Fibroblast of lung (primary cell): ENCODE measurements at regions not wholly inside any gene's neighbourhood (a gene's known extent, or its start where the extent isn't known, plus 50 kb on each side); places are given as distances from the start of the nearest gene placed in this dataset.

Source experiments
- DNase-seq, 2 donors: peaks; one replicate each; pipeline versions ENCODE4 v3.0.0 to v3.0.0-alpha.2; 2010; ENCODE audit warnings: low read depth in 2 of 2
- H2AFZ ChIP-seq: 2 replicates; pipeline ENCODE4 v1.5.1; 2012; ENCODE audit warnings: low read length, control low read depth, inconsistent platforms
- H3K27ac ChIP-seq: 2 replicates; pipeline ENCODE4 v1.5.1; 2011; ENCODE audit warnings: low read length, control low read depth; ENCODE audit not compliant: insufficient read depth
- H3K27me3 ChIP-seq: 2 replicates; pipeline ENCODE4 v1.5.1; 2011; ENCODE audit warnings: mild to moderate bottlenecking, low read length; ENCODE audit not compliant: control insufficient read depth, insufficient read depth
- H3K36me3 ChIP-seq: 2 replicates; pipeline ENCODE4 v1.5.1; 2011; ENCODE audit warnings: low read length; ENCODE audit not compliant: control insufficient read depth, insufficient read depth
- H3K4me1 ChIP-seq: 2 replicates; pipeline ENCODE4 v1.5.1; 2011; ENCODE audit warnings: low read length; ENCODE audit not compliant: control insufficient read depth, insufficient read depth; ENCODE audit errors: extremely low read depth
- H3K4me2 ChIP-seq: 2 replicates; pipeline ENCODE4 v1.5.1; 2011; ENCODE audit warnings: low read length, control low read depth; ENCODE audit not compliant: insufficient read depth; ENCODE audit errors: extremely low read depth
- H3K4me3 ChIP-seq, 4 experiments: fragments of 200-600 bp in 1 of 4; sonication (generic) in 1 of 4; replicated peaks in 1 of 4; 2 replicates each; pipeline ENCODE4 v1.5.1; 2011 to 2016; ENCODE audit warnings: low read length in 4 of 4, low read depth in 3 of 4, mild to moderate bottlenecking in 3 of 4, control low read depth in 2 of 4, inconsistent platforms in 1 of 4, mixed read lengths in 1 of 4; ENCODE audit not compliant: insufficient read depth in 1 of 4; ENCODE audit errors: control extremely low read depth in 1 of 4
- H3K79me2 ChIP-seq: 2 replicates; pipeline ENCODE4 v1.5.1; 2012; ENCODE audit warnings: mild to moderate bottlenecking, low read length, inconsistent platforms; ENCODE audit not compliant: control insufficient read depth, insufficient read depth
- H3K9ac ChIP-seq: 2 replicates; pipeline ENCODE4 v1.5.1; 2011; ENCODE audit warnings: mild to moderate bottlenecking, low read length, control low read depth; ENCODE audit not compliant: insufficient read depth
- H3K9me3 ChIP-seq: 2 replicates; pipeline ENCODE4 v1.5.1; 2012; ENCODE audit warnings: low read depth, low read length; ENCODE audit not compliant: control insufficient read depth, insufficient read depth
- H4K20me1 ChIP-seq: 2 replicates; pipeline ENCODE4 v1.5.1; 2011; ENCODE audit warnings: low read length; ENCODE audit not compliant: control insufficient read depth, insufficient read depth; ENCODE audit errors: extremely low read depth
- EZH2 ChIP-seq: IDR thresholded peaks from 2 replicates; pipeline ENCODE4 v1.5.1; 2012; ENCODE audit warnings: low read length, control low read depth, mild to moderate bottlenecking; ENCODE audit errors: missing control alignments
- TF ChIP-seq, protein P1 (sequence below), 2 donors: IDR thresholded peaks in 1 of 2; conservative IDR thresholded peaks in 1 of 2; 1 replicate in 1 of 2; 2 replicates in 1 of 2; pipeline ENCODE4 v1.5.1; 2011 to 2012; ENCODE audit warnings: low read length in 2 of 2, control low read depth in 1 of 2, inconsistent platforms in 1 of 2, low read depth in 1 of 2, mild to moderate bottlenecking in 1 of 2

DNA sequence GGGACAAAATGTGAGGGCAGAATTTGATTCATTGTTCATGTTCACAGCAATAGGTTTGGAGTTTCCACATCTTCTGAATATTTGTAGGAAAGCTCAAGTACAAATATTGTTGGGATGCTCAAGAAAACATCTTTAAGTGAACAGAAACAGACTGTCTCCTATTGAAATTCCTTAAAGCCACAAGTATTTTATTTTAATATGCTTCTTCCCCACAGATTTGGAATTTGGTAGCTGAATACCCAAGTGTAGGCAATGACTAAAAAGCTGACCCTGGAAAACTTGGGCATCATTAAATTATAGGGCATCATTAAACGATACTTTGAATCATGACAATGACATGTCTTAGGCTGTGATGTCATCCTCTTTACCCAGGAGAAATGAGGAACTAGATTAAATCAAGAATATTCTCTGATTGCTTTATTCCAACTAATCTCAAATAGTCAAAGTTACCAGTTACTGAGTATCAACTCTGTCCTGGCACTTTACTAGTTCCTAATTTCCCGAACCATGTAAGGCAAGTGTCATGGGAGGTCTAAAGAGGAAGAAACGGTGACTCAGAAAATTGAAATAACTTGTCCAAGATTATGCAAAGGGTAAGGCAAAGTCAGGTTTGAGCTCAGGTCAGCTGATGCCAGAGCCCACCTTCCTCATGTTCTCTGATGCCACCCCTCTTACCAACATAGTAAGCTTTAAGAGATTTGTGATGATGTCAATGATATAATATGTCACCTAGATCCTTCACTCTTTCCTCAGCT, 223.1 kb upstream of the LEF1 start:
- no peak overlapping the region for H3K9ac ChIP-seq
- no peaks in the 10 kb centered on the region for H3K9me3 ChIP-seq
- no peaks in the 10 kb centered on the region for H3K4me1 ChIP-seq
- no peak overlapping the region for H2AFZ ChIP-seq
- DNase-seq, result peak in 1 of 2 donors; percentile 31
- no peaks in the 10 kb centered on the region for H4K20me1 ChIP-seq
- no peak overlapping the region for H3K4me3 ChIP-seq
- H3K4me2 ChIP-seq, result no peak overlapping the region
- H3K79me2 ChIP-seq, result no peaks in the 10 kb centered on the region
- TF ChIP-seq EZH2, result no peak
- TF ChIP-seq, protein P1, sequence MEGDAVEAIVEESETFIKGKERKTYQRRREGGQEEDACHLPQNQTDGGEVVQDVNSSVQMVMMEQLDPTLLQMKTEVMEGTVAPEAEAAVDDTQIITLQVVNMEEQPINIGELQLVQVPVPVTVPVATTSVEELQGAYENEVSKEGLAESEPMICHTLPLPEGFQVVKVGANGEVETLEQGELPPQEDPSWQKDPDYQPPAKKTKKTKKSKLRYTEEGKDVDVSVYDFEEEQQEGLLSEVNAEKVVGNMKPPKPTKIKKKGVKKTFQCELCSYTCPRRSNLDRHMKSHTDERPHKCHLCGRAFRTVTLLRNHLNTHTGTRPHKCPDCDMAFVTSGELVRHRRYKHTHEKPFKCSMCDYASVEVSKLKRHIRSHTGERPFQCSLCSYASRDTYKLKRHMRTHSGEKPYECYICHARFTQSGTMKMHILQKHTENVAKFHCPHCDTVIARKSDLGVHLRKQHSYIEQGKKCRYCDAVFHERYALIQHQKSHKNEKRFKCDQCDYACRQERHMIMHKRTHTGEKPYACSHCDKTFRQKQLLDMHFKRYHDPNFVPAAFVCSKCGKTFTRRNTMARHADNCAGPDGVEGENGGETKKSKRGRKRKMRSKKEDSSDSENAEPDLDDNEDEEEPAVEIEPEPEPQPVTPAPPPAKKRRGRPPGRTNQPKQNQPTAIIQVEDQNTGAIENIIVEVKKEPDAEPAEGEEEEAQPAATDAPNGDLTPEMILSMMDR (conservative IDR thresholded peaks at IDR 0.05 in 1 of 2, IDR thresholded peaks at IDR 0.05 in 1 of 2; ENCODE audit: low read depth in 1 of 2, low read length in 2 of 2), result no peak
- no peaks in the 10 kb centered on the region for H3K36me3 ChIP-seq
- H3K27me3 ChIP-seq, result no peaks in the 10 kb centered on the region
- H3K27ac ChIP-seq, result no peak overlapping the region

DNA sequence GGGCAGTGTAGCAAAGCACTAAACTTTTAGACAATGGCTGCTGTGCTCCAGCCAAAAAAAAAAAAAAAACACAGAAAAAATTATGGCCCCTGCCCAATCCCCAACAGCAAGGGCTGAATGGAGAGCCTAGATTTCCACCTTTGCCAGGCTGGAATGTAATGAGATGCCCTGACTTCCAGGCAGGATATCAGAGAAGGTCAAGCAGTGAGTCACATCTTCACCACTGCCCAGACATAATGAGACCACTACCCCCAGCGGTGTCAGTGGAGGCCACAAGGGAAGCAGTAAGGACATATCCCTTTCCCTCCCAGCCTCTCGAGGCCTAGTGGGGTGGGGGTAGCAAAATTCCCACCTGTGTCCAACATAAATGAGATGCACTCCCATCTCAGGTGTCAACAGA, 216.3 kb upstream of the LEF1 start:
- no peaks in the 10 kb centered on the region for H3K79me2 ChIP-seq
- no peak for TF ChIP-seq EZH2
- TF ChIP-seq, protein P1 (conservative IDR thresholded peaks at IDR 0.05 in 1 of 2, IDR thresholded peaks at IDR 0.05 in 1 of 2; ENCODE audit: low read depth in 1 of 2, low read length in 2 of 2), result no peak
- H3K36me3 ChIP-seq, result no peaks in the 10 kb centered on the region
- H4K20me1 ChIP-seq, result no peaks in the 10 kb centered on the region
- H3K27ac ChIP-seq, result no peak overlapping the region
- H3K27me3 ChIP-seq, result no peaks in the 10 kb centered on the region
- no peaks in the 10 kb centered on the region for H3K9me3 ChIP-seq
- H3K4me3 ChIP-seq, result no peak overlapping the region
- H3K4me1 ChIP-seq, result no peaks in the 10 kb centered on the region
- no peak overlapping the region for H3K4me2 ChIP-seq
- H2AFZ ChIP-seq, result no peak overlapping the region
- no peak overlapping the region for H3K9ac ChIP-seq
- DNase-seq, result peak in 1 of 2 donors; percentile 17

DNA sequence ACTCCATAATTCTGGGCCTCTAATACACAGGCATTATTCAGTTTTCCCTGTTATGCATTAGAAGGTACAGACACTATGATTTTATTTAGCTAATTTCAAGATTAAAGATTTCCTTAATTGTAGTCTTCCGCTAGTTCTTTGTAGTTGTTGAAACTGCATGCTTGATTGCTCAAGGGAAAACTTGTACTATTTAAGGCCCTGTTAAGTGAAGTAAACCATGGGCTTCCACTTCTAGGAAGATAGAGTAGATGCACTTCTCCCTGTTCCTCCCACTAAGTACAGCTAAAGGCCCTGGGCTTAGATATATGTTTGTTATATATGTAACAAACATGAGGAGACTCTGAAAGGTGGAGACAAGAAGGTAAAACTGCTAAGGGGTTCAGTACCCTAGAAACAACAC, 215.8 kb upstream of the LEF1 start:
- H3K4me2 ChIP-seq, result no peak overlapping the region
- no peak for DNase-seq
- no peaks in the 10 kb centered on the region for H3K9me3 ChIP-seq
- TF ChIP-seq, protein P1 (conservative IDR thresholded peaks at IDR 0.05 in 1 of 2, IDR thresholded peaks at IDR 0.05 in 1 of 2; ENCODE audit: low read depth in 1 of 2, low read length in 2 of 2), result no peak
- TF ChIP-seq EZH2, result no peak
- no peaks in the 10 kb centered on the region for H3K27me3 ChIP-seq
- H4K20me1 ChIP-seq, result no peaks in the 10 kb centered on the region
- H3K36me3 ChIP-seq, result no peaks in the 10 kb centered on the region
- no peak overlapping the region for H3K27ac ChIP-seq
- no peaks in the 10 kb centered on the region for H3K79me2 ChIP-seq
- H3K4me3 ChIP-seq, result no peak overlapping the region
- no peak overlapping the region for H3K9ac ChIP-seq
- no peaks in the 10 kb centered on the region for H3K4me1 ChIP-seq
- H2AFZ ChIP-seq, result no peak overlapping the region
